Kidney (tissue), 13 donors: ENCODE measurements at regions not wholly inside any gene's neighbourhood (a gene's known extent, or its start where the extent isn't known, plus 50 kb on each side); places are given as distances from the start of the nearest gene placed in this dataset.
A peak's percentile ranks its signal among the peaks of the same experiment; 100 is the strongest.

ENCODE experiments used
- DNase-seq, 5 donors: peaks; one replicate each; pipeline ENCODE4 v3.0.0-alpha.2; 2013 to 2020
- FAIRE-seq: peaks from 2 replicates; lab custom pipeline; 2012; peaks lifted over from hg19 to GRCh38; lab: Jason Lieb, UNC
- H3K27ac ChIP-seq, 2 donors: one replicate each; pipeline ENCODE4 v1.7.0; 2013; ENCODE audit warnings: low read depth in 2 of 2, low read length in 2 of 2, inconsistent platforms in 1 of 2
- H3K27me3 ChIP-seq: one replicate; pipeline ENCODE4 v1.7.1; 2013; ENCODE audit warnings: low read length, inconsistent platforms; ENCODE audit not compliant: control insufficient read depth, insufficient read depth
- H3K36me3 ChIP-seq, 3 donors: one replicate each; pipeline versions ENCODE4 v1.7.0 to v1.7.1; 2013; ENCODE audit warnings: low read length in 3 of 3, control low read depth in 1 of 3, inconsistent platforms in 1 of 3; ENCODE audit not compliant: insufficient read depth in 3 of 3, control insufficient read depth in 2 of 3
- H3K4me1 ChIP-seq, 3 donors: one replicate each; pipeline versions ENCODE4 v1.7.0 to v1.7.1; 2013; ENCODE audit warnings: low read length in 3 of 3, inconsistent platforms in 1 of 3, low read depth in 1 of 3; ENCODE audit not compliant: control insufficient read depth in 2 of 3, insufficient read depth in 2 of 3
- H3K4me3 ChIP-seq, 3 donors: one replicate each; pipeline versions ENCODE4 v1.7.0 to v1.8.1; 2013; ENCODE audit warnings: low read length in 3 of 3, control low read depth in 1 of 3, inconsistent platforms in 1 of 3
- H3K9ac ChIP-seq, 3 donors: one replicate each; pipeline versions ENCODE4 v1.7.0 to v1.7.1; 2013; ENCODE audit warnings: low read length in 3 of 3, control low read depth in 1 of 3, inconsistent platforms in 1 of 3
- H3K9me3 ChIP-seq, 3 donors: one replicate each; pipeline versions ENCODE4 v1.7.0 to v1.7.1; 2013; ENCODE audit warnings: low read length in 3 of 3, control low read depth in 1 of 3, inconsistent platforms in 1 of 3; ENCODE audit not compliant: control insufficient read depth in 2 of 3, insufficient read depth in 1 of 3
- CTCF ChIP-seq: IDR thresholded peaks from 3 replicates; pipeline ENCODE4 v1.5.1; 2012; ENCODE audit warnings: mild to moderate bottlenecking, moderate library complexity, borderline replicate concordance; ENCODE audit not compliant: insufficient read depth; ENCODE audit errors: extremely low read depth
- intact Hi-C: fragments of 100-400 bp; cut with DNase I; formaldehyde crosslinking; loops from one replicate; pipeline ENCODE4 v1.11.1; 2022
- donor health status: control.
- donor health status: control.
- donor health status: control.
- donor health status: control.
- donor health status: control.
- donor health status: DM: yes; HTN: yes; CAD: no.
- donor health status: Normal renal cell carcinoma (clear cell type).

- FAIRE-seq (no peak), DNase-seq (no peak)
- Histone ChIP-seq H3K4me3 (no peak overlapping the region), H3K9ac (no peak overlapping the region), H3K4me1 (no peaks in the 10 kb centered on the region), H3K36me3 (no peaks in the 10 kb centered on the region), H3K27ac (no peak overlapping the region), H3K27me3 (no peaks in the 10 kb centered on the region), H3K9me3 (no peaks in the 10 kb centered on the region)
- intact Hi-C loops, result no loop called here
- TF ChIP-seq CTCF, result no peak
Observed at GRCh38 chr2:64196963-64197362, 52.7 kb upstream of the PELI1 start.

- DNase-seq (peak in 1 of 5 donors; percentile 41), FAIRE-seq (no peak)
- TF ChIP-seq CTCF, result no peak
- no peak overlapping the region for H3K27ac ChIP-seq
- peaks cover 8 to 13% (median 9%) of the 10 kb centered on the region in 3 donors for H3K4me1 ChIP-seq
- H3K27me3 ChIP-seq, result no peaks in the 10 kb centered on the region
- H3K4me3 ChIP-seq, result no peak overlapping the region
- intact Hi-C loops, result no loop called here
- H3K9ac ChIP-seq, result no peak overlapping the region
- no peaks in the 10 kb centered on the region for H3K36me3 ChIP-seq
- H3K9me3 ChIP-seq, result no peaks in the 10 kb centered on the region
Observed at GRCh38 chr2:64201151-64201550, 56.9 kb upstream of the PELI1 start.

GRCh38 chr2:64202206-64202845 lies 58.1 kb upstream of the PELI1 start:
- DNase-seq (peak in 2 of 5 donors; percentile 89 to 96), FAIRE-seq (no peak)
- Histone ChIP-seq H3K4me3 (no peak overlapping the region), H3K27me3 (no peaks in the 10 kb centered on the region), H3K27ac (no peak overlapping the region), H3K9ac (no peak overlapping the region), H3K4me1 (peaks cover 8 to 13% (median 9%) of the 10 kb centered on the region in 3 donors), H3K9me3 (no peaks in the 10 kb centered on the region), H3K36me3 (no peaks in the 10 kb centered on the region)
- TF ChIP-seq CTCF, result no peak
- intact Hi-C loops, result no loop called here
